Astrocyte of the cerebellum (primary cell): ENCODE measurements at regions not wholly inside any gene's neighbourhood (a gene's known extent, or its start where the extent isn't known, plus 50 kb on each side); places are given as distances from the start of the nearest gene placed in this dataset.

Experiments used
- DNase-seq: peaks from one replicate; pipeline ENCODE4 v3.0.0-alpha.2; 2011; ENCODE audit warnings: low read depth
- H3K4me3 ChIP-seq: 2 replicates; pipeline ENCODE4 v1.5.1; 2011; ENCODE audit warnings: mild to moderate bottlenecking, low read depth, low read length, moderate library complexity
- CTCF ChIP-seq: IDR thresholded peaks from 2 replicates; pipeline ENCODE4 v1.5.1; 2012; ENCODE audit warnings: low read length, low read depth, moderate library complexity, mild to moderate bottlenecking; ENCODE audit errors: missing control alignments
- in situ Hi-C: cut with HindIII; loops from 2 replicates; pipeline ENCODE4 v1.10.0; 2017; ENCODE audit warnings: low sequenced_read_pairs

DNA sequence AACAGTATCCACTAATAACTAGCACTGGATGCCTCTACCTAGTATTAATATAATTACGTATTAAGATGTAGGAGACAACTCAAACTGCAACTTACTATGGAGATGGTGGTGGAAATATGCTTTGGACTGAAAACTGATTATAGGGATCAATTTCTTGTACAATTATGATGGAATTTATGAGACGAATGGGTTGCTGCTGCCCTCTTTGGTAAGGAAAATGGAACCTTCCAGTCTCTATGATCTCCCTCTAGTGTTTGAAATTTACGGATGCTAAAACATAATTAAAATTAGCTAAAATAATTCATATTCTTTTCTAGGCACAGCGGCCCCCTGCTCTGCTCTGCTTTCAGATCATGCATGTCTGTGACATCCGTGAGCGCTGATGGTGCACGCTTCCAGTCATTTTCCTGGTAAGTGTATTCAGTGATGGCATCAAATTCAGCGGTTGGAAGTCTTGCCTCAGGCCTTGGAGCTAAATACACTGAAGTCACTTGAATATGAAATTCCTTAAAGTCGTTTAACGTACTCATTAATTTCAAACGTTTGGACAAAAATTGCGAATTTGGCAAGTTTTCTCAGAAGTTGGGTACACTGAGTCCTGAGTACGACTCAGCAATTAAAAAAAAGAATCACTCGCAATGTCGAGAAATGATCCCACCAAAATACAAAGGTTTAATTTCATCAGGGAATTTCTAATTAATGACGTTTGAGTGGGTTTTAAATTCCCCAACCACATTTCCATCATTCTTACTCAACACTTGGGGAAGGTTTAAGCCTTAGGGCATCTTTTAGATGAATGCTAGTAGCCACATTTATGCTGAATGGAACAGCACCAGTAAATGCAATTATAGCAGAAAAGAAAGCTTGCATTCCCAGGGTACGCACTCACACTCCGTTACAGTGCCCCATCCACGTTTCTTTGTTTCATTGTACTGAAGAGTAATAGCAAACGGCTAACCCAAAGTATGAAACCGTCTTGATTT is 132.6 kb downstream of the NR2F2 start:
- in situ Hi-C loops: no loop called here
- DNase-seq: no peak
- TF ChIP-seq CTCF: peak; percentile 5
- H3K4me3 ChIP-seq: no peak overlapping the region

GRCh38 chr15:96466389-96466947 is 136.0 kb downstream of the NR2F2 start:
- in situ Hi-C loops: no loop called here
- no peak overlapping the region for H3K4me3 ChIP-seq
- no peak for DNase-seq
- no peak for TF ChIP-seq CTCF

GRCh38 chr15:96468036-96468435 is 137.5 kb downstream of the NR2F2 start:
- no peak overlapping the region for H3K4me3 ChIP-seq
- in situ Hi-C loops: no loop called here
- DNase-seq: no peak
- no peak for TF ChIP-seq CTCF

GRCh38 chr15:96470681-96471310 is 140.3 kb downstream of the NR2F2 start:
- in situ Hi-C loops: no loop called here
- no peak for DNase-seq
- no peak overlapping the region for H3K4me3 ChIP-seq
- TF ChIP-seq CTCF: no peak

DNA sequence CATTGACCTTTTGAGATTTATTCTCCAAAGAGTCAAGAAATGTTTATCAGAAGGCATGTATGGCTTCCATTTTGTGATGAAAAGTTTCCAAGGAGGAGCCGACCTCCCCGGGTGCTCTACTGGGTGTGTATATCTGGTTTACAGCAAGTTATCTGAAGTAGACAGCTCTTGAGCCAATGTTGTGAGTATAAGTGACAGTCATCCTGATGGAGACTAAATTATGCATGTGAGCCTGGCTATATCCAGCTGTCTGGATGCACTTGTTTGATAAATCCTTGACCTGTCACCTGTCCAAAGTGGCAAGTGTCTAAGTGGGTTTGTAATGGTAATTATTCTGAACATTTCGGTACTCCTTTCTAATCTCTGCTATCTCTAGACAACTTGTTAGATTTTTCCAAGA is 142.2 kb downstream of the NR2F2 start:
- no peak for TF ChIP-seq CTCF
- no peak overlapping the region for H3K4me3 ChIP-seq
- DNase-seq: no peak
- in situ Hi-C loops: no loop called here

DNA sequence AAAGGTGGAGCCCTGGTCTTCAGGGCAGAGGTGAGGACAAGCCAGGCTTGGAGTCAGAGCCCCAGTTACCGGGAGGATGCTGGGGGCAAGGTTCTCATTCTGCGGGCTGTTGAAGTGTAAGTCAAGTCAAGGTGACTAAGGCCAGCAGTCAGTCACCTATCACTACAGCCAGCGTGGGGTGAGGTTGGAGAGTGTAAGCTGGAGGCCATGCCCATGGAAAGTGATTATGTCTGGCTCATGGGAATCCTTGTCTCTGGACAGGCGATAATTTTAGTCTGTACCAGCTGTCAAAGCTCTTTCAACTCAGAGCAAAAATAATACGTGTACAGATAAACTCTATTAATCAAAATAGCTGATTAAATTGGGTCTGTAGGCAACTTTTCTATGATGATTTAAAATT is 143.1 kb downstream of the NR2F2 start:
- DNase-seq: no peak
- no peak overlapping the region for H3K4me3 ChIP-seq
- in situ Hi-C loops: no loop called here
- no peak for TF ChIP-seq CTCF
